ENCODE measurements at regions not wholly inside any gene's neighbourhood (a gene's known extent, or its start where the extent isn't known, plus 50 kb on each side); places are given as distances from the start of the nearest gene placed in this dataset.

DNA sequence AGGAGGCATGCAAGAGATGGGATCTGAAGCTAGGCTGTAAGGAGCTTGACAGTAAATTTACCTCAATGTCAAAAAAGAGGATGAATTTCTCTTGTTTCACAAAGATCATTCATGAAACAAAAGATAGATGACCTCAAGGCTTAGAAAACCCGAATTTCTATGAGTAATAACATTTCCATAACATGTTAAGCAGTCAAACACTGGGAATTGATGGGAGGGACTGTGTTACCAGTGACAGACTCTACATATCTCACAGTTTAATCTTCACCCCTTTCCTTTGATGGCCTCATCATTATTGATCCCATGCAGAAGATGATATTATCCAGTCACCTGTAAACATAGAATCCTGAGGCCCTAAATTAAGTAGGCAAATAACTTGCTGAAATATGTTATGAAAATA is 53.5 kb upstream of the VGLL3 start:
- no peaks in the 10 kb centered on the region for H3K9me3 ChIP-seq
- DNase-seq: no peak
- 50 to 61% methylated on average over 1 of the region's 1 CpG for WGBS, 2 donors
- no peaks in the 10 kb centered on the region for H3K36me3 ChIP-seq
- H3K4me3 ChIP-seq (replicated peaks in 1 of 3): no peak overlapping the region
- TF ChIP-seq, protein P1, sequence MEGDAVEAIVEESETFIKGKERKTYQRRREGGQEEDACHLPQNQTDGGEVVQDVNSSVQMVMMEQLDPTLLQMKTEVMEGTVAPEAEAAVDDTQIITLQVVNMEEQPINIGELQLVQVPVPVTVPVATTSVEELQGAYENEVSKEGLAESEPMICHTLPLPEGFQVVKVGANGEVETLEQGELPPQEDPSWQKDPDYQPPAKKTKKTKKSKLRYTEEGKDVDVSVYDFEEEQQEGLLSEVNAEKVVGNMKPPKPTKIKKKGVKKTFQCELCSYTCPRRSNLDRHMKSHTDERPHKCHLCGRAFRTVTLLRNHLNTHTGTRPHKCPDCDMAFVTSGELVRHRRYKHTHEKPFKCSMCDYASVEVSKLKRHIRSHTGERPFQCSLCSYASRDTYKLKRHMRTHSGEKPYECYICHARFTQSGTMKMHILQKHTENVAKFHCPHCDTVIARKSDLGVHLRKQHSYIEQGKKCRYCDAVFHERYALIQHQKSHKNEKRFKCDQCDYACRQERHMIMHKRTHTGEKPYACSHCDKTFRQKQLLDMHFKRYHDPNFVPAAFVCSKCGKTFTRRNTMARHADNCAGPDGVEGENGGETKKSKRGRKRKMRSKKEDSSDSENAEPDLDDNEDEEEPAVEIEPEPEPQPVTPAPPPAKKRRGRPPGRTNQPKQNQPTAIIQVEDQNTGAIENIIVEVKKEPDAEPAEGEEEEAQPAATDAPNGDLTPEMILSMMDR (IDR thresholded peaks at IDR 0.05): no peak
- H3K27me3 ChIP-seq: no peaks in the 10 kb centered on the region
- intact Hi-C loops (cut with DNase I): no loop called here
- H3K27ac ChIP-seq: no peak overlapping the region
- no peaks in the 10 kb centered on the region for H3K4me1 ChIP-seq

DNA sequence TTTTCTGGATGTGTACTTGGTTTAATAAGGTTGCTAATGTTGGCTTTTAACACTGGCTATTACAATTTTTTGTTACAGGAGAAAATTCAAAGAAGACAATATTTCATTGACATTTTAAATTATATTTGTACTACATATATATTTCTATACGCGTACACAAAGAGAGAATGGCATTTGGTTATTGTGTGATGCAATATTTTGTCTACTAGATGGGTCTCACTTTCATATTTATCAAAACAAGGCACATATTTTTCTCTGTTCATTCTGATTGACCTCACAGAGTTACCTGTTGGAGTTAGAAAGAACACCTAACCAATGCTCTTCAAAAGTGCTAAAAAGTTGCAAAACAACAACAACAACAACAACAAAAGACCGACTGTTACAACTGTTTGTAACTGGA is 50.2 kb upstream of the VGLL3 start:
- WGBS, 2 donors: 74 to 96% methylated on average over 3 of the region's 3 CpGs
- no peak for DNase-seq
- H3K36me3 ChIP-seq: no peaks in the 10 kb centered on the region
- TF ChIP-seq POLR2A (IDR thresholded peaks at IDR 0.05): no peak
- TF ChIP-seq, protein P1 (IDR thresholded peaks at IDR 0.05): no peak
- H3K27me3 ChIP-seq: no peaks in the 10 kb centered on the region
- no peak overlapping the region for H3K4me3 ChIP-seq (replicated peaks in 1 of 3)
- H3K27ac ChIP-seq: no peak overlapping the region
- H3K4me1 ChIP-seq: no peaks in the 10 kb centered on the region
- intact Hi-C loops (cut with DNase I): no loop called here
- H3K9me3 ChIP-seq: no peaks in the 10 kb centered on the region

Data from thyroid gland (tissue), 4 donors.